ENCODE measurements at regions not wholly inside any gene's neighbourhood (a gene's known extent, or its start where the extent isn't known, plus 50 kb on each side); places are given as distances from the start of the nearest gene placed in this dataset.

DNA sequence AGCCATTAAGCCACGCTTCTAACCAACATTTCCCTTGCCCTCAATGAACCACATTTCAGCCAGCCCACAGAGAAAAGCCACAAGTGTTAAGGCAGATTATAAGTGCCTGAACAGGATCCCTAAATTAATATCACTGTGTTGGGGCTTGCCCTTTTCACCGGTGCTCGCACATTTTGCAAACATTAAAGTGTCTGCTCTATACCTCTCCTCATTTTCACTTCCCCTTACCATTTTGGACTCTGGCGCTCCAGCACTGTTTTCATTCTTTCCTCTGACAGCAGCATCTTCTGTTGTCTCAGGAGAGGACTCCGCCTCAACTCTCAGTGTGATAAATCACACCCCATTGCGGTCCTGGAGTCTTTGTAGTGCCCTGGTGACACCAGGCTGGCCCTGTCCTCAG, 274.2 kb downstream of the BAMBI start:
- Mint-ChIP-seq H3K4me3 (ENCODE audit: unreplicated experiment) (no peak overlapping the region), H3K27ac (ENCODE audit: unreplicated experiment) (no peak overlapping the region), H3K4me1 (ENCODE audit: low read depth, unreplicated experiment) (no peaks in the 10 kb centered on the region), H3K9me3 (ENCODE audit: unreplicated experiment) (peaks cover 1% of the 10 kb centered on the region), H3K27me3 (ENCODE audit: unreplicated experiment) (peaks cover 2% of the 10 kb centered on the region), H3K36me3 (ENCODE audit: unreplicated experiment) (no peaks in the 10 kb centered on the region)
- DNase-seq: no peak
- TF ChIP-seq, protein P1, sequence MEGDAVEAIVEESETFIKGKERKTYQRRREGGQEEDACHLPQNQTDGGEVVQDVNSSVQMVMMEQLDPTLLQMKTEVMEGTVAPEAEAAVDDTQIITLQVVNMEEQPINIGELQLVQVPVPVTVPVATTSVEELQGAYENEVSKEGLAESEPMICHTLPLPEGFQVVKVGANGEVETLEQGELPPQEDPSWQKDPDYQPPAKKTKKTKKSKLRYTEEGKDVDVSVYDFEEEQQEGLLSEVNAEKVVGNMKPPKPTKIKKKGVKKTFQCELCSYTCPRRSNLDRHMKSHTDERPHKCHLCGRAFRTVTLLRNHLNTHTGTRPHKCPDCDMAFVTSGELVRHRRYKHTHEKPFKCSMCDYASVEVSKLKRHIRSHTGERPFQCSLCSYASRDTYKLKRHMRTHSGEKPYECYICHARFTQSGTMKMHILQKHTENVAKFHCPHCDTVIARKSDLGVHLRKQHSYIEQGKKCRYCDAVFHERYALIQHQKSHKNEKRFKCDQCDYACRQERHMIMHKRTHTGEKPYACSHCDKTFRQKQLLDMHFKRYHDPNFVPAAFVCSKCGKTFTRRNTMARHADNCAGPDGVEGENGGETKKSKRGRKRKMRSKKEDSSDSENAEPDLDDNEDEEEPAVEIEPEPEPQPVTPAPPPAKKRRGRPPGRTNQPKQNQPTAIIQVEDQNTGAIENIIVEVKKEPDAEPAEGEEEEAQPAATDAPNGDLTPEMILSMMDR (IDR thresholded peaks at IDR 0.05; ENCODE audit: partially characterized antibody, unreplicated experiment): no peak

DNA sequence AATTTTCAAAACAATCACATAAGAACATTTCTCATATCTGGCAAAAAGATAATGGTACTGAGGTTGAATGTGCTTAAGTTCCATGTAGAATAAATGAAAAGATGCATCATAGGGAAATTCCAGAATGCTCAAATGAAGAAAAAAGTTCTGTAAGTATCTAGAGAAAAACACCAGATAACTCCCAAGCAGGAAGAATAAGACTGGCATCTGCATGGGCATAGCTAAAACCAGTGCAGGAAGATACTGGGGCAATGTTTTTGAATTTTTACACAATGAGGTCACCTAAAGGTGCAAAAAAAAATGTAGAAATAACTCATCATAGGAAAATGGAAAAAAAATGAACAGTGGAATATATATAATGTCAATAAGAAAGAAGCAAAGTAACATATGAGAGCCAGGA, 275.2 kb downstream of the BAMBI start:
- H3K4me3 Mint-ChIP-seq (ENCODE audit: unreplicated experiment): no peak overlapping the region
- H3K36me3 Mint-ChIP-seq (ENCODE audit: unreplicated experiment): no peaks in the 10 kb centered on the region
- H3K27me3 Mint-ChIP-seq (ENCODE audit: unreplicated experiment): peaks cover 2% of the 10 kb centered on the region
- DNase-seq: no peak
- no peaks in the 10 kb centered on the region for H3K4me1 Mint-ChIP-seq (ENCODE audit: low read depth, unreplicated experiment)
- TF ChIP-seq, protein P1 (IDR thresholded peaks at IDR 0.05; ENCODE audit: partially characterized antibody, unreplicated experiment): no peak
- H3K9me3 Mint-ChIP-seq (ENCODE audit: unreplicated experiment): peaks cover 1% of the 10 kb centered on the region
- H3K27ac Mint-ChIP-seq (ENCODE audit: unreplicated experiment): no peak overlapping the region

DNA sequence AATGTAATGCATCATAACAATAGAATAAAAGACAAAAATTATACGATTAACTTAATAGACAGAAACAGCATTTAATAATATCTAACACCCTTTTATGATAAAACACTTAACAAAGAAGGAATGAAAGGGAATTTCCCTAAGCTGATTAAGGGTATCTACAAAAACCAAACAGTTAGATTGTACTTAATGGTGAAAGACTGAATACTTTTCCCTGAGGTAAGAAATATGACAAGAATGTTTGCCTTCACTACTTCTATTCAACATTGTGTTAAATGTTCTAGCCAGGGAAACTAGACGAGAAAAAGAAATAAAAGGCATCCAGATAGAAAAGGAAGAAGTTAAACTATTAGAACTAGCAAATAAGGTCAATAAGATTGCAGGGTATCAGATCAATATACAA, 276.9 kb downstream of the BAMBI start:
- Mint-ChIP-seq H3K36me3 (ENCODE audit: unreplicated experiment) (no peaks in the 10 kb centered on the region), H3K4me3 (ENCODE audit: unreplicated experiment) (no peak overlapping the region), H3K27me3 (ENCODE audit: unreplicated experiment) (peaks cover 2% of the 10 kb centered on the region), H3K9me3 (ENCODE audit: unreplicated experiment) (peaks cover 1% of the 10 kb centered on the region), H3K4me1 (ENCODE audit: low read depth, unreplicated experiment) (no peaks in the 10 kb centered on the region), H3K27ac (ENCODE audit: unreplicated experiment) (no peak overlapping the region)
- no peak for DNase-seq
- TF ChIP-seq, protein P1 (IDR thresholded peaks at IDR 0.05; ENCODE audit: partially characterized antibody, unreplicated experiment): no peak

DNA sequence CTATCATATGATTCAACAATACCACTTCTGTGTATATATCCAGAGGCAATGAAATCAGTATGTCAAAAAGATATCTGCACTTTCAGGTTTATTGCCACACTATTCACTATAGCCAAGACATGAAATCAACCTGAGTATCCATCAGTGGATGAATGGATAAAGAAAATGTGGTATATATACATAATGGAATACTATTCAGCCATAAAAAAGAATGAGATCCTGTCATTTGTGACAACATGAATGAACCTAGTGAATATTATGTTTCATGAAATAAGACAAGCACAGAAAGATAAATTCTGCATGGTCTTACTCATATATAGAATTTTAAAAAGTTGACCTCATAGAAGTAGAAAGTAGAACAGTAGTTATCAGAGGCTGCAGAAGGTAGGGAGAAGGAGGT, 281.1 kb downstream of the BAMBI start:
- TF ChIP-seq, protein P1 (IDR thresholded peaks at IDR 0.05; ENCODE audit: partially characterized antibody, unreplicated experiment): no peak
- peaks cover 1% of the 10 kb centered on the region for H3K9me3 Mint-ChIP-seq (ENCODE audit: unreplicated experiment)
- H3K27me3 Mint-ChIP-seq (ENCODE audit: unreplicated experiment): no peaks in the 10 kb centered on the region
- H3K36me3 Mint-ChIP-seq (ENCODE audit: unreplicated experiment): no peaks in the 10 kb centered on the region
- H3K27ac Mint-ChIP-seq (ENCODE audit: unreplicated experiment): no peak overlapping the region
- no peak overlapping the region for H3K4me3 Mint-ChIP-seq (ENCODE audit: unreplicated experiment)
- DNase-seq: no peak
- H3K4me1 Mint-ChIP-seq (ENCODE audit: low read depth, unreplicated experiment): no peaks in the 10 kb centered on the region

DNA sequence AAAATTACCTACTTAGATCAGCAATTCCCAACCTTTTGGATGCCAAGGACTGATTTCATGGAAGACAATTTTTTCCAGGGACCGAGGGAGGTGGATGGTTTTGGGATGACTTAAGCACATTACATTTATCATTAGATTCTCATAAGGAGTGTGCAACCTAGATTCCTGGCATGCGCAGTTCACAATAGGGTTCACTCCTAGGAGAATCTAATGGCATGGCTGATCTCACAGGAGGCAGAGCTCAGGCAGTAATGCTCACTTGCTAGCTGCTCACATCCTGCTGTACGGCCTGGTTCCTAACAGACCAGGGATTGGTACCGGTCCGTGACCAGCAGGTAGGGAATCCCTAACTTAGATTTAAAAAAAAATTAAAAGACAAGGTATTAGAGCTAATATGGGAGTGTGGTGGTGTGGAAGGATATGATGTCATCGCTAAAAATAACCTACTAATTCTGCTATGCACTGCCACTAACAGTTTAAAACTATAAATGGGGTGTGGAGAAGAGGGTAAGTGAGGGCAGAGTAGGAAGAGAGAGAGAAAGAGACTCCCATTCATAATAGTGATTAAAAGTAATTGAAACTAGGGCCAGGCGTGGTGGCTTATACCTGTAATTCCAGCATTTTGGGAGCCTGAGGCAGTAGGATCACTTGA, 282.7 kb downstream of the BAMBI start:
- TF ChIP-seq, protein P1 (IDR thresholded peaks at IDR 0.05; ENCODE audit: partially characterized antibody, unreplicated experiment): no peak
- H3K27ac Mint-ChIP-seq (ENCODE audit: unreplicated experiment): no peak overlapping the region
- no peaks in the 10 kb centered on the region for H3K36me3 Mint-ChIP-seq (ENCODE audit: unreplicated experiment)
- no peaks in the 10 kb centered on the region for H3K4me1 Mint-ChIP-seq (ENCODE audit: low read depth, unreplicated experiment)
- H3K27me3 Mint-ChIP-seq (ENCODE audit: unreplicated experiment): no peaks in the 10 kb centered on the region
- peaks cover 1% of the 10 kb centered on the region for H3K9me3 Mint-ChIP-seq (ENCODE audit: unreplicated experiment)
- no peak for DNase-seq
- no peak overlapping the region for H3K4me3 Mint-ChIP-seq (ENCODE audit: unreplicated experiment)
